ENCODE measurements at regions not wholly inside any gene's neighbourhood (a gene's known extent, or its start where the extent isn't known, plus 50 kb on each side); places are given as distances from the start of the nearest gene placed in this dataset.

DNA sequence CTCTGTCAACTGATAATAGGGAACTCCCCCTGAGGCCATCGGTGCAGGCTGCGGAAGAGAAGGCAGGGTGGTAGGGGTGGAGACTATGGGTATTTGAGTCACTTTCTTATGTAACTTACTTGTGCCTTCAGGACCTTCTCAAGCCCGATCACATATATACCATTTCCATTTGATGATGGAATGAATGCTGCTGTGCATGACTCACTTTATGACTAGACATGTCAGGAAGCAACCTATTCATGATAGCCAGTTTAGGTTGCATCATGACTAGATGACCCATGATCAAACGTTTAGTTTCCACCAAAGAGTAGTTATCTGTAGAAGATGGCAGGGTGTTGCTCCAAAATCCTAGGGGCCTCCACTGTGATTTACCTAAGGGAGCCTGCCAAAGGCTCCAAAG is 435.5 kb downstream of the DTHD1 start:
- no peak for DNase-seq (ENCODE audit: low spot score)

- no peak for DNase-seq (ENCODE audit: low spot score)
Measured at GRCh38 chr4:36719425-36719824, 438.0 kb downstream of the DTHD1 start.

DNA sequence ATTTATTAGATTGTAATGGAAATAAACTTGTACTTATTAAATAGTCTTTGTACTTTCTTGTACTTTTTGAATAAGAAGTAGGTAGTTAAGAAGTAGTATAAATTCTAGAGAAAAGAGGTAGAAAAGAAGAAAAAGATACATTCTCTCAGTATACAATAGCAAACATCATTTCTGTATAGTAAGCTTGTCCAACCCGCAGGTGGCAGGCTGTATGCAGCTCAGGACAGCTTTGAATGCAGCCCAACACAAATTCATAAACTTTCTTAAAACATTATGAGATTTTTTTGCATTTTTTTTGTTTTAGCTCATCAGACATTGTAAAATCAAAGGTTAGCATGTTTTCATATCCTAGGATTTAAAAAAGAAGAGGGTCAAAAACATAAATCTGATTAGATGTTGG is 441.6 kb downstream of the DTHD1 start:
- no peak for DNase-seq (ENCODE audit: low spot score)

GRCh38 chr4:36734334-36734733 is 452.9 kb downstream of the DTHD1 start:
- DNase-seq (ENCODE audit: low spot score) = no peak

- no peak for DNase-seq (ENCODE audit: low spot score)
Measured at GRCh38 chr4:36737691-36738090, 456.3 kb downstream of the DTHD1 start.

DNA sequence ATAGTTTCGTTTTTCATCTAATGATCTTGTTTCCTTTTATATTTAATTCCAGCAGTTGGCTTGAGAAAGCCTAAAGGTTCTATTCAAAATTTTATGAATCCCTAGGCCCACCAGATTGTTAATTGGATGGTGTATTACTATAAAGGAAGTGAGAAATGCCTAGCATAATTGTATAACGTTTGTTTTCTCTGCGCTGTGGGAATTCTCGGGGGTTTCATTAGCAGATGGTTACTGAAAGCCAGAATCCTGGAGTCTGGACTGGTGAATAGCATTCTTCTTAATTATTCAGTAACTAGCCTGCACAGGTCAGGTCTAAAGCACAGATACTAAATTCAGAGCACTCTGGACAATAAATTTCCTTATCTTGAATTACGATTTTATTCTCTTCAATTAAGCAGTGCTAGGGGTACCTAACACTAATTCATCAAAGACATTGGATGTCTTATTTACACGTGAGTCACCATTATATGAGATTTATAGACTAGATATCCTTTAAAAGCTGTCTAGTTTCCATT is 459.4 kb downstream of the DTHD1 start:
- DNase-seq (ENCODE audit: low spot score) = no peak

- no peak for DNase-seq (ENCODE audit: low spot score)
Measured at GRCh38 chr4:36747277-36748129, 466.1 kb downstream of the DTHD1 start.

DNA sequence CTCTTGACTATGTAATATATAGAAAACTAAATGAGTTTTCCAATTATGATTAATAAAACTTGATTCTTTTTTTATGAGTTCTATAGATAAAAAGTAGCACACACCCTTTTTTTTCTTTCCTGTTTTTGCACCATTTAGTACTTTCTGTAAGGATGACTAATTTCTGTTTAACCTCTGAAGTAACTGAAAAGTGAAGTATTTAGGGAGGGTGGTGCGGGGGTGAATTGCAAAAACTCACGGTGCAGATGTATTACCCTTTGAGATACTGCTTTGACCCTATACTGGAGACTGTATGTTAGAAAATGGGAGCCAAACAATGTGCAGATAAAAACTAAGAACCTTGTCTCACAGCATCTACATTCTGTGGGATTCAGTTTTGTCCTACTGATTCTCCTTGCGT is 471.6 kb downstream of the DTHD1 start:
- DNase-seq (ENCODE audit: low spot score) = no peak

DNA sequence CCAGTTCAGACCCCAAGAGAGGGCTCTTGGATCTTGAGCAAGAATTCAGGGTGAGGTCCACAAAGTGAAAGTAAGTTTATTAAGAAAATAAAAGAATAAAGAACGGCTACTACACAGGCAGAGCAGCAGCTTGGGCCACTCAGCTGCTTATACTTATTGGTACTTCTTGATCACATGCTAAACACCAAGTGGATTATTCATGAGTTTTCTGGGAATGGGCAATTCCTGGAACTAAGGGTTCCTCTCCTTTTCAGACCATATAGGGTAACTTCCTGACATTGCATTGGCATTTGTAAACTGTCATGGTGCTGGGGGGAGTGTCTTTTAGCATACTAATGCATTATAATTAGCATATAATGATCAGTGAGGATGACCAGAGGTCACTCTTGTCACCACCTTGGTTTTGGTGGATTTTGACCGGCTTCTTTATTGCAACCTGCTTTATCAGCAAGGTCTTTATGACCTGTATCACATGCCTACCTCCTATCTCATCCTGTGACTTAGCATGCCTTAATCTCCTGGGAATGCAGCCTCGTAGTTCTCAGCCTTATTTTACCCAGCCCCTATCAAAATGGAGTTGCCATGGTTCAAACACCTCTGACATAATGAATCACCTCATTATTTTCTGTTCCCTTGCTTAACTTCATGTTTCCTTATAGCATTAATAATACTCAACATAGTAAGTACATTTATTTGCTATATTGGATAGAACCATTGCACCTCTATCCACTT is 476.3 kb downstream of the DTHD1 start:
- no peak for DNase-seq (ENCODE audit: low spot score)

- no peak for DNase-seq (ENCODE audit: low spot score)
Measured at GRCh38 chr4:36758312-36759178, 477.1 kb downstream of the DTHD1 start.

DNA sequence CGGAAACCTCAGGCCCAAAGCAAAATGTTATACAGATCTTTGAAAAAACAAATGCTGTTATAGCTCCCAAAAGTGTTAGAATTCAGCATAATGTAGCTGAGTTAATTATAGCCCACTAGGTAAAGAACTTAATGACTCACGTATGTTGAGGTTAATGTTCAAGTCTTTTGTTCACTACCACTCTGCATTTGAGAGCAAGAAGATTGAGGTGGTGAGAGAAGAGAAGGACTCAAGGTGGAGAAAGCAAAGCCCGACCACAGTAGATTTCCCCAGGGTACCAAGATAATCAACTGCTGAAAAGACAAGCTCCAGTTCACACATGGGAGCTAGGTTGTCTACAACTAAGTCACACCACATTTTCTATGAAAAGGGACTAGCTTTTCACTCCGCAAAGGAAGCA is 480.2 kb downstream of the DTHD1 start:
- no peak for DNase-seq (ENCODE audit: low spot score)

- no peak for DNase-seq (ENCODE audit: low spot score)
Measured at GRCh38 chr4:36763814-36764213, 480.7 kb upstream of the NWD2 start.

- no peak for DNase-seq (ENCODE audit: low spot score)
Measured at GRCh38 chr4:36767596-36767995, 476.9 kb upstream of the NWD2 start.

GRCh38 chr4:36771411-36772153 is 473.0 kb upstream of the NWD2 start:
- no peak for DNase-seq (ENCODE audit: low spot score)

- no peak for DNase-seq (ENCODE audit: low spot score)
Measured at GRCh38 chr4:36772154-36772516, 472.4 kb upstream of the NWD2 start.

- DNase-seq (ENCODE audit: low spot score) = peak; percentile 21
Measured at GRCh38 chr4:36773467-36773866, 471.1 kb upstream of the NWD2 start.

- no peak for DNase-seq (ENCODE audit: low spot score)
Measured at GRCh38 chr4:36775544-36775943, 469.0 kb upstream of the NWD2 start.

DNA sequence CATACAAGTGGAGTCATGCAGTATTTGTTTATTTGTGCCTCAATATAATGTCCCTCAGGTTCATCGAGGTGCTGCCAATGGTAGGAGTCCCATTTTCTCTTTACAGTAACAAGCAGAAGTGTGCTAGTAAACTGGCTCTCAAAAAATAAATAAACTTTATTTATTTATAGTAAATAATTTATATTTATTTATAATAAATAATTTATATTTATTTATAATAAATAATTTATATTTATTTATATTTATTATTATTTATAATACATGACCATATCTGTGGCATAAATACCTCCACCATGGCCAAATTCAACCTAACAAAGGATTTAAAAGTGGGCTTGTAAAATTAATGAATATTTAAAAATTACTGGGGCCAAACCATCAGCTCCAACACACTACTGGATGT is 464.9 kb upstream of the NWD2 start:
- DNase-seq (ENCODE audit: low spot score) = no peak

GRCh38 chr4:36785973-36786372 is 458.6 kb upstream of the NWD2 start:
- DNase-seq (ENCODE audit: low spot score) = no peak

DNA sequence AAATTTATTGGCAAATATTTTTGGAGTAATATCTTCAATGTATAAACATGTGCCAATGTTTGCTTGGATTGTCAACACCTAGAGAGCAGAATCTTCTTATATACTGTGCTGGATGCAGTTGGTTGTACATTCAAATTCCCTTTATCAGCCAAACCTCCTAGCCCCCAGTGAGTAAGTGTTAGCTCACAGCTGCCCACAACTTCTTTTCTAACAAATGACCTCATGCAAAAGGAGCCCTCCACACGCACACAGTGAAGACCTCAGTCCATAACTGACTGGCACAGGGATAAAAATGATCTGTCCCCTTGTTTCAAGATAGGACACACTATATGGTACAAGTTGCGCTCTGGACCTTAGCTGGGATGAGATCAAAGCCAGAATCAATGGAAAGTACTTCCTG is 458.0 kb upstream of the NWD2 start:
- DNase-seq (ENCODE audit: low spot score) = peak; percentile 36

DNA sequence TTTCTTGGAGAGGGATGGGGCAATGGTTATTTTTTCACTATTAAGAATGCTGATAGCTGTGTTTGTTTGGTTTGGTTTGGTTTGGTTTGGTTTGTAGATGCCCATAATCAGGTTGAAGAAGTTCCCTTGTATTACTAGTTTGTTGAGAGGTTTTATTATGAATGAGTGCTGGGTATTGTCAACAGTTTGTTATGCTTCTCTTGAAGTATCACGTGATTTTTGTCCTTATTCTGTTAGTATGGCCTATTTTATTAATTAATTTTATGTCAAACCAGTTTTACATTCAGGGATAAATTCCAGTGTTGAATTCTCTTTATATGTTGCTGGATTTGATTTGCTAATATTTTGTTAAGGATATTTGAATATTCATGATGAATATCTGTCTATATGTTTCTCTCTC is 449.8 kb upstream of the NWD2 start:
- no peak for DNase-seq (ENCODE audit: low spot score)
